HEK293 (cell line): ENCODE measurements at regions not wholly inside any gene's neighbourhood (a gene's known extent, or its start where the extent isn't known, plus 50 kb on each side); places are given as distances from the start of the nearest gene placed in this dataset.

ENCODE experiments used
- EGR2 ChIP-seq: fragments of 450-650 bp; formaldehyde crosslinking; IDR thresholded peaks from 2 replicates; pipeline ENCODE4 v1.5.1; 2016; ENCODE audit warnings: low read depth, missing biosample characterization, missing genetic modification characterization
- HOXD13 ChIP-seq: sonication (generic); formaldehyde crosslinking; IDR thresholded peaks from 2 replicates; pipeline ENCODE4 v1.8.0; 2022; ENCODE audit warnings: missing genetic modification reagents, borderline replicate concordance
- SP3 ChIP-seq: fragments of 450-650 bp; formaldehyde crosslinking; IDR thresholded peaks from 2 replicates; pipeline ENCODE4 v1.5.1; 2016; ENCODE audit warnings: missing biosample characterization, missing genetic modification characterization
- ZBTB1 ChIP-seq: fragments of 450-650 bp; formaldehyde crosslinking; IDR thresholded peaks from 2 replicates; pipeline ENCODE4 v1.5.1; 2016; ENCODE audit warnings: missing biosample characterization, missing genetic modification characterization
- ZBTB20 ChIP-seq: fragments of 450-650 bp; formaldehyde crosslinking; IDR thresholded peaks from 2 replicates; pipeline ENCODE4 v1.5.1; 2016; ENCODE audit warnings: missing biosample characterization, missing genetic modification characterization
- ZBTB8A ChIP-seq: fragments of 450-650 bp; formaldehyde crosslinking; IDR thresholded peaks from 2 replicates; pipeline ENCODE4 v1.5.1; 2016; ENCODE audit warnings: missing biosample characterization, missing genetic modification characterization
- ZFP37 ChIP-seq: fragments of 450-650 bp; formaldehyde crosslinking; IDR thresholded peaks from 2 replicates; pipeline ENCODE4 v1.5.1; 2016; ENCODE audit warnings: missing biosample characterization, missing genetic modification characterization
- ZNF133 ChIP-seq: fragments of 450-650 bp; formaldehyde crosslinking; IDR thresholded peaks from 2 replicates; pipeline ENCODE4 v1.5.1; 2016; ENCODE audit warnings: missing biosample characterization, missing genetic modification characterization
- ZNF146 ChIP-seq: fragments of 450-650 bp; formaldehyde crosslinking; IDR thresholded peaks from 2 replicates; pipeline ENCODE4 v1.5.1; 2016; ENCODE audit warnings: missing biosample characterization, missing genetic modification characterization
- ZNF155 ChIP-seq: fragments of 450-650 bp; formaldehyde crosslinking; IDR thresholded peaks from 2 replicates; pipeline ENCODE4 v1.5.1; 2016; ENCODE audit warnings: missing biosample characterization, missing genetic modification characterization
- ZNF302 ChIP-seq: fragments of 450-650 bp; formaldehyde crosslinking; IDR thresholded peaks from 2 replicates; pipeline ENCODE4 v1.5.1; 2016; ENCODE audit warnings: missing biosample characterization, missing genetic modification characterization, low read depth
- ZNF311 ChIP-seq: fragments of 450-650 bp; formaldehyde crosslinking; IDR thresholded peaks from 2 replicates; pipeline ENCODE4 v1.5.1; 2017; ENCODE audit warnings: missing biosample characterization, missing genetic modification characterization, borderline replicate concordance
- ZNF324 ChIP-seq: fragments of 450-650 bp; formaldehyde crosslinking; IDR thresholded peaks from 2 replicates; pipeline ENCODE4 v1.5.1; 2016; ENCODE audit warnings: missing biosample characterization, missing genetic modification characterization
- ZNF423 ChIP-seq: fragments of 450-650 bp; formaldehyde crosslinking; IDR thresholded peaks from 2 replicates; pipeline ENCODE4 v1.5.1; 2016; ENCODE audit warnings: missing biosample characterization, missing genetic modification characterization
- ZNF426 ChIP-seq: fragments of 450-650 bp; formaldehyde crosslinking; IDR thresholded peaks from 2 replicates; pipeline ENCODE4 v1.5.1; 2017; ENCODE audit warnings: missing biosample characterization, missing genetic modification characterization, mild to moderate bottlenecking, inconsistent platforms, moderate library complexity
- ZNF560 ChIP-seq: fragments of 450-650 bp; formaldehyde crosslinking; IDR thresholded peaks from 2 replicates; pipeline ENCODE4 v1.5.1; 2017; ENCODE audit warnings: missing biosample characterization, missing genetic modification characterization, borderline replicate concordance
- ZNF76 ChIP-seq: fragments of 450-650 bp; formaldehyde crosslinking; IDR thresholded peaks from 2 replicates; pipeline ENCODE4; 2016; ENCODE audit warnings: low read depth, missing biosample characterization, missing genetic modification characterization, borderline replicate concordance
- ZNF776 ChIP-seq: fragments of 450-650 bp; formaldehyde crosslinking; IDR thresholded peaks from 2 replicates; pipeline ENCODE4 v1.5.0; 2017; ENCODE audit warnings: missing biosample characterization, missing genetic modification characterization, borderline replicate concordance
- ZNF791 ChIP-seq: fragments of 450-650 bp; formaldehyde crosslinking; IDR thresholded peaks from 2 replicates; pipeline ENCODE4 v1.5.1; 2016; ENCODE audit warnings: missing biosample characterization, missing genetic modification characterization
- TF ChIP-seq, protein P1 (sequence below): fragments of 450-650 bp; formaldehyde crosslinking; IDR thresholded peaks from 2 replicates; pipeline ENCODE4; 2016; ENCODE audit warnings: missing biosample characterization, missing genetic modification characterization
- TF ChIP-seq, protein P2 (sequence below): fragments of 450-650 bp; formaldehyde crosslinking; IDR thresholded peaks from 2 replicates; pipeline ENCODE4 v1.5.1; 2016; ENCODE audit warnings: missing biosample characterization, missing genetic modification characterization
- TF ChIP-seq, protein P3 (sequence below): fragments of 450-650 bp; formaldehyde crosslinking; IDR thresholded peaks from 2 replicates; pipeline ENCODE4 v1.5.1; 2016; ENCODE audit warnings: missing biosample characterization, missing genetic modification characterization
- TF ChIP-seq, protein P4 (sequence below): fragments of 450-650 bp; formaldehyde crosslinking; IDR thresholded peaks from 2 replicates; pipeline ENCODE4 v1.5.1; 2017; ENCODE audit warnings: missing biosample characterization, missing genetic modification characterization
- TF ChIP-seq, protein P5 (sequence below): fragments of 450-650 bp; formaldehyde crosslinking; IDR thresholded peaks from 2 replicates; pipeline ENCODE4 v1.5.1; 2016; ENCODE audit warnings: missing biosample characterization, missing genetic modification characterization
- TF ChIP-seq, protein P6 (sequence below): fragments of 450-650 bp; formaldehyde crosslinking; IDR thresholded peaks from 2 replicates; pipeline ENCODE4 v1.5.1; 2017; ENCODE audit warnings: missing biosample characterization, missing genetic modification characterization
- TF ChIP-seq, protein P7 (sequence below): fragments of 450-650 bp; formaldehyde crosslinking; conservative IDR thresholded peaks from 2 replicates; pipeline ENCODE4 v1.5.1; 2016; ENCODE audit warnings: low read depth, missing biosample characterization, missing genetic modification characterization

DNA sequence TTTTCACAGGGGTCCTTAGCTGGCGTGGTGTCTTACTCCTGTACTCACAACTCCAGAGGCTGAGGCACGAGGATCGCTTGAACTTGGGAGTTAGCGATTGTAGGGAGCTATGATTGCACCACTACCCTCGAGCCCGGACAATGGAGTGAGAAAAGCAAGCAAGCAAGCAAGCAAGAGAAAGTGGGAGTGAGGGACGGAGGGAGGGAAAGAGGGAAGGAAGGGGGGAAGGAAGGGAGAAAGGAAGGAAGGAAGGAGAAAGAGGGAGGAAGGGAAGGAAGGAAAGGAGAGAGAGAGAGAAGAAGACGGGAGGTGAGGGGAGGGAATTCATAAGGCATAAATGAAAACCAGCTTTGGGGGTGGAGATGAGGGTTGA lies 120.5 kb downstream of the TRIM27 start (continued):
- TF ChIP-seq, protein P1, sequence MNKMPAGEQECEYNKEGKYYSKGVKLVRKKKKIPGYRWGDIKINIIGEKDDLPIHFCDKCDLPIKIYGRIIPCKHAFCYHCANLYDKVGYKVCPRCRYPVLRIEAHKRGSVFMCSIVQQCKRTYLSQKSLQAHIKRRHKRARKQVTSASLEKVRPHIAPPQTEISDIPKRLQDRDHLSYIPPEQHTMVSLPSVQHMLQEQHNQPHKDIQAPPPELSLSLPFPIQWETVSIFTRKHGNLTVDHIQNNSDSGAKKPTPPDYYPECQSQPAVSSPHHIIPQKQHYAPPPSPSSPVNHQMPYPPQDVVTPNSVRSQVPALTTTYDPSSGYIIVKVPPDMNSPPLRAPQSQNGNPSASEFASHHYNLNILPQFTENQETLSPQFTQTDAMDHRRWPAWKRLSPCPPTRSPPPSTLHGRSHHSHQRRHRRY (tag by site-specific recombination), result no peak
- TF ChIP-seq ZBTB20 (tag by site-specific recombination), result peak; percentile 93
- TF ChIP-seq, protein P2, sequence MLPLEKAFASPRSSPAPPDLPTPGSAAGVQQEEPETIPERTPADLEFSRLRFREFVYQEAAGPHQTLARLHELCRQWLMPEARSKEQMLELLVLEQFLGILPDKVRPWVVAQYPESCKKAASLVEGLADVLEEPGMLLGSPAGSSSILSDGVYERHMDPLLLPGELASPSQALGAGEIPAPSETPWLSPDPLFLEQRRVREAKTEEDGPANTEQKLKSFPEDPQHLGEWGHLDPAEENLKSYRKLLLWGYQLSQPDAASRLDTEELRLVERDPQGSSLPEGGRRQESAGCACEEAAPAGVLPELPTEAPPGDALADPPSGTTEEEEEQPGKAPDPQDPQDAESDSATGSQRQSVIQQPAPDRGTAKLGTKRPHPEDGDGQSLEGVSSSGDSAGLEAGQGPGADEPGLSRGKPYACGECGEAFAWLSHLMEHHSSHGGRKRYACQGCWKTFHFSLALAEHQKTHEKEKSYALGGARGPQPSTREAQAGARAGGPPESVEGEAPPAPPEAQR (tag by site-specific recombination), result peak; percentile 85; the same call in 1 of the 2 replicates
- TF ChIP-seq ZBTB8A (tag by site-specific recombination), result no peak
- no peak for TF ChIP-seq ZNF423 (tag by site-specific recombination)
- TF ChIP-seq, protein P3, sequence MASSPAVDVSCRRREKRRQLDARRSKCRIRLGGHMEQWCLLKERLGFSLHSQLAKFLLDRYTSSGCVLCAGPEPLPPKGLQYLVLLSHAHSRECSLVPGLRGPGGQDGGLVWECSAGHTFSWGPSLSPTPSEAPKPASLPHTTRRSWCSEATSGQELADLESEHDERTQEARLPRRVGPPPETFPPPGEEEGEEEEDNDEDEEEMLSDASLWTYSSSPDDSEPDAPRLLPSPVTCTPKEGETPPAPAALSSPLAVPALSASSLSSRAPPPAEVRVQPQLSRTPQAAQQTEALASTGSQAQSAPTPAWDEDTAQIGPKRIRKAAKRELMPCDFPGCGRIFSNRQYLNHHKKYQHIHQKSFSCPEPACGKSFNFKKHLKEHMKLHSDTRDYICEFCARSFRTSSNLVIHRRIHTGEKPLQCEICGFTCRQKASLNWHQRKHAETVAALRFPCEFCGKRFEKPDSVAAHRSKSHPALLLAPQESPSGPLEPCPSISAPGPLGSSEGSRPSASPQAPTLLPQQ (tag by site-specific recombination), result peak; percentile 63; the same call in 1 of the 2 replicates
- TF ChIP-seq ZNF146 (tag by site-specific recombination), result no peak
- TF ChIP-seq, protein P4, sequence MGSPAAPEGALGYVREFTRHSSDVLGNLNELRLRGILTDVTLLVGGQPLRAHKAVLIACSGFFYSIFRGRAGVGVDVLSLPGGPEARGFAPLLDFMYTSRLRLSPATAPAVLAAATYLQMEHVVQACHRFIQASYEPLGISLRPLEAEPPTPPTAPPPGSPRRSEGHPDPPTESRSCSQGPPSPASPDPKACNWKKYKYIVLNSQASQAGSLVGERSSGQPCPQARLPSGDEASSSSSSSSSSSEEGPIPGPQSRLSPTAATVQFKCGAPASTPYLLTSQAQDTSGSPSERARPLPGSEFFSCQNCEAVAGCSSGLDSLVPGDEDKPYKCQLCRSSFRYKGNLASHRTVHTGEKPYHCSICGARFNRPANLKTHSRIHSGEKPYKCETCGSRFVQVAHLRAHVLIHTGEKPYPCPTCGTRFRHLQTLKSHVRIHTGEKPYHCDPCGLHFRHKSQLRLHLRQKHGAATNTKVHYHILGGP, result no peak
- TF ChIP-seq SP3 (tag by site-specific recombination), result peak; percentile 34; the same call in 1 of the 2 replicates
- TF ChIP-seq ZNF155, result 0 out of 2 replicates have a peak, but pooled peaks have one; percentile 52
- TF ChIP-seq ZNF324 (tag by site-specific recombination), result peak; percentile 77
- TF ChIP-seq ZBTB1 (tag by site-specific recombination), result no peak
- TF ChIP-seq ZNF133, result no peak
- TF ChIP-seq ZNF791 (tag by site-specific recombination), result no peak
- TF ChIP-seq, protein P5, sequence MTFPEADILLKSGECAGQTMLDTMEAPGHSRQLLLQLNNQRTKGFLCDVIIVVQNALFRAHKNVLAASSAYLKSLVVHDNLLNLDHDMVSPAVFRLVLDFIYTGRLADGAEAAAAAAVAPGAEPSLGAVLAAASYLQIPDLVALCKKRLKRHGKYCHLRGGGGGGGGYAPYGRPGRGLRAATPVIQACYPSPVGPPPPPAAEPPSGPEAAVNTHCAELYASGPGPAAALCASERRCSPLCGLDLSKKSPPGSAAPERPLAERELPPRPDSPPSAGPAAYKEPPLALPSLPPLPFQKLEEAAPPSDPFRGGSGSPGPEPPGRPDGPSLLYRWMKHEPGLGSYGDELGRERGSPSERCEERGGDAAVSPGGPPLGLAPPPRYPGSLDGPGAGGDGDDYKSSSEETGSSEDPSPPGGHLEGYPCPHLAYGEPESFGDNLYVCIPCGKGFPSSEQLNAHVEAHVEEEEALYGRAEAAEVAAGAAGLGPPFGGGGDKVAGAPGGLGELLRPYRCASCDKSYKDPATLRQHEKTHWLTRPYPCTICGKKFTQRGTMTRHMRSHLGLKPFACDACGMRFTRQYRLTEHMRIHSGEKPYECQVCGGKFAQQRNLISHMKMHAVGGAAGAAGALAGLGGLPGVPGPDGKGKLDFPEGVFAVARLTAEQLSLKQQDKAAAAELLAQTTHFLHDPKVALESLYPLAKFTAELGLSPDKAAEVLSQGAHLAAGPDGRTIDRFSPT (tag by site-specific recombination), result no peak
- peak; percentile 62; the same call in 1 of the 2 replicates for TF ChIP-seq HOXD13 (CRISPR knock-in tag)
- TF ChIP-seq, protein P6, sequence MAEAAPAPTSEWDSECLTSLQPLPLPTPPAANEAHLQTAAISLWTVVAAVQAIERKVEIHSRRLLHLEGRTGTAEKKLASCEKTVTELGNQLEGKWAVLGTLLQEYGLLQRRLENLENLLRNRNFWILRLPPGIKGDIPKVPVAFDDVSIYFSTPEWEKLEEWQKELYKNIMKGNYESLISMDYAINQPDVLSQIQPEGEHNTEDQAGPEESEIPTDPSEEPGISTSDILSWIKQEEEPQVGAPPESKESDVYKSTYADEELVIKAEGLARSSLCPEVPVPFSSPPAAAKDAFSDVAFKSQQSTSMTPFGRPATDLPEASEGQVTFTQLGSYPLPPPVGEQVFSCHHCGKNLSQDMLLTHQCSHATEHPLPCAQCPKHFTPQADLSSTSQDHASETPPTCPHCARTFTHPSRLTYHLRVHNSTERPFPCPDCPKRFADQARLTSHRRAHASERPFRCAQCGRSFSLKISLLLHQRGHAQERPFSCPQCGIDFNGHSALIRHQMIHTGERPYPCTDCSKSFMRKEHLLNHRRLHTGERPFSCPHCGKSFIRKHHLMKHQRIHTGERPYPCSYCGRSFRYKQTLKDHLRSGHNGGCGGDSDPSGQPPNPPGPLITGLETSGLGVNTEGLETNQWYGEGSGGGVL (tag by site-specific recombination), result peak; percentile 97
- no peak for TF ChIP-seq ZNF426 (tag by site-specific recombination)
- TF ChIP-seq ZNF302 (tag by site-specific recombination), result 0 out of 2 replicates have a peak, but pooled peaks have one; percentile 40
- TF ChIP-seq EGR2 (tag by site-specific recombination), result peak; percentile 69
- TF ChIP-seq ZNF560, result no peak
- no peak for TF ChIP-seq ZNF776
- TF ChIP-seq ZNF76 (tag by site-specific recombination), result peak; percentile 56; the same call in 1 of the 2 replicates
- TF ChIP-seq, protein P7, sequence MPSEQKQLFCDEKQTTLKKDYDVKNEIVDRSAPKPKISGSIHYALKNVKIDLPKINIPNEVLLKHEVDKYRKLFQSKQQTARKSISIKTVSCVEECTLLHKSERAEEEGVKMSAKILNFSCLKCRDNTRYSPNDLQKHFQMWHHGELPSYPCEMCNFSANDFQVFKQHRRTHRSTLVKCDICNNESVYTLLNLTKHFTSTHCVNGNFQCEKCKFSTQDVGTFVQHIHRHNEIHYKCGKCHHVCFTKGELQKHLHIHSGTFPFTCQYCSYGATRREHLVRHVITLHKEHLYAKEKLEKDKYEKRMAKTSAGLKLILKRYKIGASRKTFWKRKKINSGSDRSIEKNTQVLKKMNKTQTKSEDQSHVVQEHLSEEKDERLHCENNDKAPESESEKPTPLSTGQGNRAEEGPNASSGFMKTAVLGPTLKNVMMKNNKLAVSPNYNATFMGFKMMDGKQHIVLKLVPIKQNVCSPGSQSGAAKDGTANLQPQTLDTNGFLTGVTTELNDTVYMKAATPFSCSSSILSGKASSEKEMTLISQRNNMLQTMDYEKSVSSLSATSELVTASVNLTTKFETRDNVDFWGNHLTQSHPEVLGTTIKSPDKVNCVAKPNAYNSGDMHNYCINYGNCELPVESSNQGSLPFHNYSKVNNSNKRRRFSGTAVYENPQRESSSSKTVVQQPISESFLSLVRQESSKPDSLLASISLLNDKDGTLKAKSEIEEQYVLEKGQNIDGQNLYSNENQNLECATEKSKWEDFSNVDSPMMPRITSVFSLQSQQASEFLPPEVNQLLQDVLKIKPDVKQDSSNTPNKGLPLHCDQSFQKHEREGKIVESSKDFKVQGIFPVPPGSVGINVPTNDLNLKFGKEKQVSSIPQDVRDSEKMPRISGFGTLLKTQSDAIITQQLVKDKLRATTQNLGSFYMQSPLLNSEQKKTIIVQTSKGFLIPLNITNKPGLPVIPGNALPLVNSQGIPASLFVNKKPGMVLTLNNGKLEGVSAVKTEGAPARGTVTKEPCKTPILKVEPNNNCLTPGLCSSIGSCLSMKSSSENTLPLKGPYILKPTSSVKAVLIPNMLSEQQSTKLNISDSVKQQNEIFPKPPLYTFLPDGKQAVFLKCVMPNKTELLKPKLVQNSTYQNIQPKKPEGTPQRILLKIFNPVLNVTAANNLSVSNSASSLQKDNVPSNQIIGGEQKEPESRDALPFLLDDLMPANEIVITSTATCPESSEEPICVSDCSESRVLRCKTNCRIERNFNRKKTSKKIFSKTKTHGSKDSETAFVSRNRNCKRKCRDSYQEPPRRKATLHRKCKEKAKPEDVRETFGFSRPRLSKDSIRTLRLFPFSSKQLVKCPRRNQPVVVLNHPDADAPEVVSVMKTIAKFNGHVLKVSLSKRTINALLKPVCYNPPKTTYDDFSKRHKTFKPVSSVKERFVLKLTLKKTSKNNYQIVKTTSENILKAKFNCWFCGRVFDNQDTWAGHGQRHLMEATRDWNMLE (tag by site-specific recombination), result 0 out of 2 replicates have a peak, but pooled peaks have one; percentile 39
- no peak for TF ChIP-seq ZNF311 (tag by site-specific recombination)
- TF ChIP-seq ZFP37 (tag by site-specific recombination), result 0 out of 2 replicates have a peak, but pooled peaks have one; percentile 46
